C4-2B (cell line): ENCODE measurements at regions not wholly inside any gene's neighbourhood (a gene's known extent, or its start where the extent isn't known, plus 50 kb on each side); places are given as distances from the start of the nearest gene placed in this dataset.

Experiments
- H3K27ac ChIP-seq: fragments of 450-650 bp; 2 replicates; pipeline ENCODE4 v1.5.1; 2017
- CTCF ChIP-seq: fragments of 450-650 bp; conservative IDR thresholded peaks from 2 replicates; pipeline ENCODE4 v1.5.1; 2017; ENCODE audit warnings: mild to moderate bottlenecking
- ZFX ChIP-seq: fragments of 450-650 bp; IDR thresholded peaks from 2 replicates; pipeline ENCODE4 v1.6.1; 2017

- H3K27ac ChIP-seq, result no peak overlapping the region
- TF ChIP-seq CTCF (no peak), ZFX (no peak)
Observed at GRCh38 chr5:7321724-7322123, 74.2 kb upstream of the ADCY2 start.

DNA sequence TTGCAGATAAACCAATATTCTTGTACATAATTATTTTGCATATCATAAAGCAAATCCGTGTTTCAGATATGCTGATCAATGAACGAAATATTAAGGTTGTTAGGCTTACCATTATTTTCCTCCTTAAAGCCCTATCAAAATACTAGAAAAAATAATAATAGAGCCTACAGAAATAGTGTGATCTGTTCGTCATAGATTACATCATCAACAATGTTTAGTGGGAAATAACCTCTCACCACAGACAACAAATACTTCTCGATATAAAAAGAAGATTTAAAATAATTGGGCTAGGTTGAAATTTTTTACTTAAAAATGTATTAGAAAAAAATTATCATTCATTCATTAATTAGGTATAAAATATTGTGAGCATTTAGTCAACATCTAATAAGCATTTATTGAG is 71.0 kb upstream of the ADCY2 start:
- TF ChIP-seq CTCF (no peak), ZFX (no peak)
- no peak overlapping the region for H3K27ac ChIP-seq

GRCh38 chr5:7325975-7326913 is 69.7 kb upstream of the ADCY2 start:
- no peak overlapping the region for H3K27ac ChIP-seq
- no peak for TF ChIP-seq ZFX
- no peak for TF ChIP-seq CTCF

DNA sequence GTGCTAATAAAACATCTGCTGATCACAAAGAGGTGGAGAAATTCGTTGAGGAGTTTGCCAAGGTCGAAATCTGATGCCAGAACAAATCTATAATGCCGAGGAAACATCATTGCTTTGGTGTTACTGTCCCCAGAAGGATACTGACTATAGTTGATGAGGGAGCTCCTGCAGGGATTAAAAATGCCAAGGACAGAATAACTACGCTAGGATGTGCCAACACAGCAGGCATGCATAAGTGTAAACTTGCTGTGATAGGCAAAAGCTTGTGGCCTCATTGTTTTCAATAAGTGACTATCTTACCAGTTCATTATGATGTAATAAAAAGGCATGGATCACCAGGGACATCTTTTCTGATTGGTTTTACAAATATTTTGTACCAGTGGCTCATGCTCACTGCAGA is 66.8 kb upstream of the ADCY2 start:
- TF ChIP-seq ZFX (no peak), CTCF (no peak)

DNA sequence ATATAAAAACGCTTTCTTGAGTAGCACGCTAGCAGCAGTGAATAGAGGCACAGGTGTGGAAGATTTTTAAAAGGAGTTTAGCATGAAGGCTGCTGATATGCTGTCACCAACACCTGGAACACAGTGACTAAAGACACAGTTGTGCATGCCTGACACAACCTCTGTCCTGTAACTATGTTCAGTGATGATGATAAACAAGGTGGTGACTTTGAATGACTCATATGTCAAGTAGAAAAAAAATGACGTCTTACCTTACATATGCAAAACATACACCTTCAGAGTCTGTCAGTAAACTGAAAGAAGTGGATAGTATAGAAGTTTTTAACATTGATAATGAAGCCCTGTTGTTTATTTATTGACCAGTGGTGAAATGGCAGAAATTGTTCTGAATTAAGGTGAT is 66.2 kb upstream of the ADCY2 start:
- TF ChIP-seq ZFX (no peak), CTCF (no peak)
- H3K27ac ChIP-seq, result no peak overlapping the region

More for the DNA sequence above, 66.8 kb upstream of the ADCY2 start:
- no peak overlapping the region for H3K27ac ChIP-seq

DNA sequence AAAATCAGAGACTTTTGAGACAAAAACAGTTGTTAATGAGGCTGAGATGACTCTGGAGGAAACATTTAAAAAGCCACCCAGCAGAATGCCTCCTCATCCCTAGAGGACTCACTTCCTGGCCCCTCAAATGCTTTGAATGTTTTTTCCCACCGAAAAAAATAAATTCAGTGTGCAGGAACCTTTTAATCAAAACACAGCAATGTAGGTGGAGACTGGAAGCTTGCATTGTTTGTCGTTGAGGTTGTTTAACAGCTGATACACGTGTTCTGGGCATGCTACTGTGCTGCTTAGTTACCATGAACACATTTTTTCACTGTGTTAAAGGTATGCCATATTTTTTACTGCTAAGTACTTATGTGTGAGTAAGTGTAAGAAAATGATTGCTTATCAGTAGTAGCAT is 65.7 kb upstream of the ADCY2 start:
- TF ChIP-seq CTCF (no peak), ZFX (no peak)
- no peak overlapping the region for H3K27ac ChIP-seq

DNA sequence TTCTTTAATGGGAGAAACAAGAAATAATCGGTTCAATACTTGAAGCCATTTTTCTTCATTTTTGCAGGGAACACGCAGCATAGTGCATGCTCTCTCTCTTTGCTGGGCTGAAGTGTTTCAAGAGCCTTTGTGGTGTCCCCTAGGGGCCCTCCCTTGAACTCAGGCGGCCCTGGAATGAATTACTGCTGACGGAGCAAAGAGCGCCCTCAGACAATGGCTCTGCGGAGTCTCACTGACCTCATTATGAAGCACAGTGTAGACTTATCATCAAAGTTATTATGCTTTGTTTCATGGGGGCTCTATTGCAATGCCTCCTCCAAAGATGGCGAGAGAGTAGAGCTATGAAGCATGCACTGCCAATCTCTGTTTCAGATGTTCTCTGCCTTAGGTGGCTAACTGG is 64.8 kb upstream of the ADCY2 start:
- TF ChIP-seq CTCF (no peak), ZFX (no peak)
- no peak overlapping the region for H3K27ac ChIP-seq
